ENCODE measurements at regions not wholly inside any gene's neighbourhood (a gene's known extent, or its start where the extent isn't known, plus 50 kb on each side); places are given as distances from the start of the nearest gene placed in this dataset.
"Not testable (repeated sequence)": the region's sequence is repeated elsewhere in the genome, so short reads cannot be mapped to it uniquely, and the experiment has no call there.

- H3K4me3 ChIP-seq (ENCODE audit: low read depth, low read length): no peak overlapping the region
- TF ChIP-seq CTCF (IDR thresholded peaks at IDR 0.05; ENCODE audit: borderline replicate concordance, insufficient read depth, low read depth, low read length): no peak
These were observed 108.1 kb upstream of the NIPBL start for GRCh38 chr5:36768450-36768849.

GRCh38 chr5:36769129-36769770 is 107.3 kb upstream of the NIPBL start:
- no peak for TF ChIP-seq CTCF (IDR thresholded peaks at IDR 0.05; ENCODE audit: borderline replicate concordance, insufficient read depth, low read depth, low read length)
- no peak overlapping the region for H3K4me3 ChIP-seq (ENCODE audit: low read depth, low read length)

GRCh38 chr5:36770125-36770524 is 106.4 kb upstream of the NIPBL start:
- H3K4me3 ChIP-seq (ENCODE audit: low read depth, low read length): no peak overlapping the region
- no peak for TF ChIP-seq CTCF (IDR thresholded peaks at IDR 0.05; ENCODE audit: borderline replicate concordance, insufficient read depth, low read depth, low read length)

GRCh38 chr5:36772276-36773140 is 104.1 kb upstream of the NIPBL start:
- no peak for TF ChIP-seq CTCF (IDR thresholded peaks at IDR 0.05; ENCODE audit: borderline replicate concordance, insufficient read depth, low read depth, low read length)
- H3K4me3 ChIP-seq (ENCODE audit: low read depth, low read length): no peak overlapping the region

- no peak for TF ChIP-seq CTCF (IDR thresholded peaks at IDR 0.05; ENCODE audit: borderline replicate concordance, insufficient read depth, low read depth, low read length)
- H3K4me3 ChIP-seq (ENCODE audit: low read depth, low read length): no peak overlapping the region
These were observed 99.3 kb upstream of the NIPBL start for GRCh38 chr5:36777105-36777757.

GRCh38 chr5:36778336-36778735 is 98.2 kb upstream of the NIPBL start:
- TF ChIP-seq CTCF (IDR thresholded peaks at IDR 0.05; ENCODE audit: borderline replicate concordance, insufficient read depth, low read depth, low read length): no peak
- H3K4me3 ChIP-seq (ENCODE audit: low read depth, low read length): no peak overlapping the region

GRCh38 chr5:36782612-36783011 is 94.0 kb upstream of the NIPBL start:
- not testable (repeated sequence) for H3K4me3 ChIP-seq (ENCODE audit: low read depth, low read length)
